Mesothelial cell of epicardium (in vitro differentiated cells): ENCODE measurements at regions not wholly inside any gene's neighbourhood (a gene's known extent, or its start where the extent isn't known, plus 50 kb on each side); places are given as distances from the start of the nearest gene placed in this dataset.

Experiments used
- DNase-seq, 2 experiments: peaks; one replicate each; pipeline ENCODE4 v3.0.0; 2021; ENCODE audit warnings: low spot score in 2 of 2; ENCODE audit not compliant: unreplicated experiment in 2 of 2
- H3K27ac Mint-ChIP-seq: 2 replicates; pipeline ENCODE4 v1.8.0; 2021; ENCODE audit warnings: mixed read lengths
- H3K27me3 Mint-ChIP-seq: 2 replicates; pipeline ENCODE4 v1.8.0; 2021; ENCODE audit warnings: low read depth, mixed read lengths
- H3K36me3 Mint-ChIP-seq: 2 replicates; pipeline ENCODE4 v1.8.0; 2021; ENCODE audit warnings: mixed read lengths
- H3K4me1 Mint-ChIP-seq: 2 replicates; pipeline ENCODE4 v1.8.0; 2021; ENCODE audit warnings: mixed read lengths
- H3K4me3 Mint-ChIP-seq: 2 replicates; pipeline ENCODE4 v1.8.0; 2021; ENCODE audit warnings: mild to moderate bottlenecking, moderate library complexity, mixed read lengths
- H3K9me3 Mint-ChIP-seq: 2 replicates; pipeline ENCODE4 v1.8.0; 2021; ENCODE audit warnings: mixed read lengths
- TF ChIP-seq, protein P1 (sequence below): fragments of 200-600 bp; sonication (generic); IDR thresholded peaks from one replicate; pipeline ENCODE4 v1.5.0; 2021; ENCODE audit warnings: antibody characterized with exemption; ENCODE audit not compliant: unreplicated experiment

DNA sequence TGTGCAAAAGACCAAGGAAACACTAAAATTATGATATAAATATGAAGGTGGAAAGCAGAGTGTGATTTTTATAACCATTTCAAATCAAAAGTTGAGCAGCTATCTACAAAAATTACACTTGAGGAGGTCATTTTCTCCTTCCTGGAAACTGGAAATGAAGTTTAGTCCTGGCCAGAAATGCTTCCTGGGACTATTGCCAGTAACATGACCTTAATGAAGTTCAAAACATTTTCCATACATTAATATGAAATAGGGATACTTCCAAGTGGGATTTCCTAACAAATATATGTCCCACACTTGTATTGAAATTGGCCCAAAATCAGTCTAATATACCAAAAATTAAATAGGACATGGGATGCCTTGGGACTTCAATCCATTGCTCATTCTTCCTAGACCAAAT is 1556.8 kb upstream of the MIR17HG start:
- Mint-ChIP-seq H3K36me3 (no peaks in the 10 kb centered on the region), H3K27me3 (no peaks in the 10 kb centered on the region), H3K4me1 (no peaks in the 10 kb centered on the region), H3K4me3 (no peak overlapping the region), H3K9me3 (peaks cover 3% of the 10 kb centered on the region), H3K27ac (no peak overlapping the region)
- DNase-seq, result no peak
- TF ChIP-seq, protein P1, sequence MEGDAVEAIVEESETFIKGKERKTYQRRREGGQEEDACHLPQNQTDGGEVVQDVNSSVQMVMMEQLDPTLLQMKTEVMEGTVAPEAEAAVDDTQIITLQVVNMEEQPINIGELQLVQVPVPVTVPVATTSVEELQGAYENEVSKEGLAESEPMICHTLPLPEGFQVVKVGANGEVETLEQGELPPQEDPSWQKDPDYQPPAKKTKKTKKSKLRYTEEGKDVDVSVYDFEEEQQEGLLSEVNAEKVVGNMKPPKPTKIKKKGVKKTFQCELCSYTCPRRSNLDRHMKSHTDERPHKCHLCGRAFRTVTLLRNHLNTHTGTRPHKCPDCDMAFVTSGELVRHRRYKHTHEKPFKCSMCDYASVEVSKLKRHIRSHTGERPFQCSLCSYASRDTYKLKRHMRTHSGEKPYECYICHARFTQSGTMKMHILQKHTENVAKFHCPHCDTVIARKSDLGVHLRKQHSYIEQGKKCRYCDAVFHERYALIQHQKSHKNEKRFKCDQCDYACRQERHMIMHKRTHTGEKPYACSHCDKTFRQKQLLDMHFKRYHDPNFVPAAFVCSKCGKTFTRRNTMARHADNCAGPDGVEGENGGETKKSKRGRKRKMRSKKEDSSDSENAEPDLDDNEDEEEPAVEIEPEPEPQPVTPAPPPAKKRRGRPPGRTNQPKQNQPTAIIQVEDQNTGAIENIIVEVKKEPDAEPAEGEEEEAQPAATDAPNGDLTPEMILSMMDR, result no peak

DNA sequence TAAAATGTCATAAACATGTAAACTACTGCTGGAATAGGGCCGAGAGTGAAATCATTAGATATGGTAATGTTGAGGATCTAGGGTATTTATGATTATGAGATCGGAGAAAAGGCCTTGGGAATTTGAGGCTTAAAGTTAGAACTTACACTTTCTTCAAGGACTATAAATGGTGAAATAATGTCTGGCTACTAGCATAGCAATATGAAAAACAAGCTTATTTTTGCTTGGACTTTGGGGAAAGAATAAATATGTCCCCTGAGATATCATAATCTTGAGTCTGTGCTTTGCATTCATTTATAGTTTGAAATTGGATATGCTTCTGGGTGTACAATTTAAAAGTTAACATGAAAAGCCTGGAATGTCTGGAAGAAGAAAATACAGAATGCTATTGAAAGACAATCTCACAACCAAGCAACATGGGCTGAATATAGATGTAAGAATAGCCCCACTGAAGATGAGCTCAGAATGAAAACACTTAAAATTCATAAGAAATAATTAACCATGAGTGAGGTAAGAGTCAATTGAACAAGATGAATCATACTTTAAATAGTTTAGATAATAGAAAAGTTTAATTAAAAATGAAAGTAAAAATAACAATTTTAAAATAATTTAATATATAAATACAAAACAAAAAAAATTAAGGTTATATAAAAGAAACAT is 1555.4 kb upstream of the MIR17HG start:
- no peak overlapping the region for H3K27ac Mint-ChIP-seq
- no peaks in the 10 kb centered on the region for H3K27me3 Mint-ChIP-seq
- DNase-seq, result no peak
- TF ChIP-seq, protein P1, result no peak
- H3K36me3 Mint-ChIP-seq, result no peaks in the 10 kb centered on the region
- H3K4me1 Mint-ChIP-seq, result no peaks in the 10 kb centered on the region
- H3K9me3 Mint-ChIP-seq, result peaks cover 15% of the 10 kb centered on the region
- no peak overlapping the region for H3K4me3 Mint-ChIP-seq

DNA sequence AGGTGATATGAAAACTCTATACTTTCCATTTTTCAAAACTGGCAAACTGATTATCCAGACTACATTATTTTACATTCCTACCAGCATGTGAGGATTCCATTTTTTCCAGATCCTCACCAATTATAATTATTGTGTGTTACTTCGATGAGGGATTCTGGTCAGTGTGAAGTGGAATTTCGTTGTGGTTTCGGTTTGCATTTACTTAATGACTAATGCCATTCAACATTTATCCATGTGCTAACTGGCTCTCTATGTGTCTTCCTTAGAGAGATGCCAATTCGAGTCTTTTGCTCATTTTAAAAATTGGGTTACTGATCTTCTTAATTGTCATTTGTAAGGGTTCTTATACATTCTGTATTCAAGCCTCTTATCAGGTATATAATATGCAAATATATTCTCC is 1551.3 kb upstream of the MIR17HG start:
- Mint-ChIP-seq H3K9me3 (peaks cover 19% of the 10 kb centered on the region), H3K36me3 (no peaks in the 10 kb centered on the region), H3K27ac (no peak overlapping the region), H3K27me3 (no peaks in the 10 kb centered on the region), H3K4me1 (no peaks in the 10 kb centered on the region), H3K4me3 (no peak overlapping the region)
- TF ChIP-seq, protein P1, result no peak
- no peak for DNase-seq

DNA sequence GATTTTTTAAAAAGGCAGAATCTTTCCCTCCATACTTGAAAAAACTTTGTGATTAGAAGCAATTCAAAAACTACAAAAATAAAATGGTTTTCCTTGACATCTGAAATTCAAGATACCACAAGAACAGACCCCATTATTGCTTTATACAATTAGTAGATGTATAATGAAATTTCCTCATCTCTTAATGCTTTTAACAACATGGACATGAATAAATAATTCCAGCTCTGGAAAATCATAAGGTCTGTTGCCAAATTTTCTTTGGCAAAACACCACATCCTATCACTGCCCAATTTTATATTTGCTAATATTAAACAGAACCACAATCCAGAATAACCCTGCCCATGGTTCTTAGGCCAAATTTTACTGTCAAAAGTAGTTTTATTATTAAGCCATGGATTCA is 1543.6 kb upstream of the MIR17HG start:
- no peak for DNase-seq
- no peak overlapping the region for H3K4me3 Mint-ChIP-seq
- TF ChIP-seq, protein P1, result no peak
- H3K9me3 Mint-ChIP-seq, result peaks cover 9% of the 10 kb centered on the region
- no peaks in the 10 kb centered on the region for H3K4me1 Mint-ChIP-seq
- H3K36me3 Mint-ChIP-seq, result no peaks in the 10 kb centered on the region
- no peaks in the 10 kb centered on the region for H3K27me3 Mint-ChIP-seq
- H3K27ac Mint-ChIP-seq, result no peak overlapping the region

DNA sequence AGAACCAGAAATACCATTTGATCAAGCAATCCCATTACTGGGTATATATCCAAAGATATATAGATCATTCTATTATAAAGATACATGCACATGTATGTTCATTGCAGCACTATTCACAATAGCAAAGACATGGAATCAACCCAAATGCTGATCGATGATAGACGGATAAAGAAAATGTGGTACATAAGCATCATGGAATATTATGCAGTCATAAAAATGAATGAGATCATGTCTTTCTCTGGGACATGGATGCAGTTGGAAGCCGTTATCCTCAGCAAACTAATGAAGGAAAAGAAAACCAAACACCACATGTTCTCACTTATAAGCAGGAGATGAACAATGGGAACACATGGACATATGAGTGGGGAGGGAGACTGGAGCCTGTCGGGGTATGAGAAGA is 1540.9 kb upstream of the MIR17HG start:
- no peak for DNase-seq
- Mint-ChIP-seq H3K9me3 (peaks cover 4% of the 10 kb centered on the region), H3K4me3 (no peak overlapping the region), H3K27ac (no peak overlapping the region), H3K27me3 (no peaks in the 10 kb centered on the region), H3K36me3 (no peaks in the 10 kb centered on the region), H3K4me1 (no peaks in the 10 kb centered on the region)
- TF ChIP-seq, protein P1, result no peak

DNA sequence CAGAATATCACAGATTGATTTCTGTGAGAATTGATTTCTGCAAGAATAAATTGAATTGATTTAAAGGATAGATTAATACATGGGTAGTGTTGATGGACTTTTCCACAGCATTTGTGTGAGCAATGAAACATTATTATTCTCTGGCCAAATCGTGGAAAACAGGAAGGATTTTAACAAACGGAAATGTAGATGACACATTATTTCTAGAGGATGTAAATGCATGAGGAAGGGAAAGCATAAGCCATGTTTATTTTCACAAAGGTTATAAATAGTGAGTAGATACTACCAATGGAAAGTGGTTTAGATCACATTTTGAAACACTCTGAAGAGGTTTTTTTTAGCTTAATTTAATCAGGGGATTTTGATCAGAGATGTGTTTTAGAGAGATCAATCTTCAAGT is 1534.6 kb upstream of the MIR17HG start:
- no peaks in the 10 kb centered on the region for H3K4me1 Mint-ChIP-seq
- no peaks in the 10 kb centered on the region for H3K27me3 Mint-ChIP-seq
- H3K36me3 Mint-ChIP-seq, result peaks cover 1% of the 10 kb centered on the region
- TF ChIP-seq, protein P1, result no peak
- no peak overlapping the region for H3K4me3 Mint-ChIP-seq
- H3K27ac Mint-ChIP-seq, result no peak overlapping the region
- no peak for DNase-seq
- peaks cover 24% of the 10 kb centered on the region for H3K9me3 Mint-ChIP-seq
